GM12865 (cell line): ENCODE measurements at regions not wholly inside any gene's neighbourhood (a gene's known extent, or its start where the extent isn't known, plus 50 kb on each side); places are given as distances from the start of the nearest gene placed in this dataset.

Experiments
- DNase-seq: peaks from one replicate; pipeline ENCODE4 v3.0.0; 2010; ENCODE audit warnings: low read depth
- H3K4me3 ChIP-seq: 2 replicates; pipeline ENCODE4 v1.5.1; 2011; ENCODE audit warnings: mild to moderate bottlenecking, low read depth, low read length, control low read depth
- CTCF ChIP-seq: IDR thresholded peaks from 2 replicates; pipeline ENCODE4 v1.5.1; 2011; ENCODE audit warnings: low read length, control low read depth, low read depth, inconsistent platforms; ENCODE audit not compliant: insufficient read depth; ENCODE audit errors: missing control alignments

DNA sequence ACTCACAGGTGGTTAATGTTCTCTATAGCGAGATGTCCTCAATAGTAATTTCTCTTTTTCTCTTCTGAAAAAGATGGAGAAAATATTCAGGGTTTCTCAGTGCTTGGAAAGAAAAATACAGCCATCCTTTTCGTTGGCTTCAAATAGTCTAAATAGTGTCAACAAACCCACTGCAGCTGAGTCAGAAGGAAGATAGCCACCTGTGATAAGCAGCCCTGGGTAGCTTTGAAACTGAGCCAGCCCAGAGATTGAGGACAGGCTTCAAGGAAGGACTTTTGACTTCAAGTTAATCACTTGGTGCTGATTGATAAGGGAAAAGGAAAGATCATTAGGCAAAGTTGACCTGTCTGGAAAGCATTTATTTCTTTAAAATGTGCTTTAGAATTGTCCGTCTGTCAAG, 78.7 kb upstream of the TYRP1 start:
- no peak for TF ChIP-seq CTCF
- no peak overlapping the region for H3K4me3 ChIP-seq
- no peak for DNase-seq

- no peak for TF ChIP-seq CTCF
- no peak overlapping the region for H3K4me3 ChIP-seq
- no peak for DNase-seq
These were observed 74.2 kb upstream of the TYRP1 start for GRCh38 chr9:12618956-12619355.

DNA sequence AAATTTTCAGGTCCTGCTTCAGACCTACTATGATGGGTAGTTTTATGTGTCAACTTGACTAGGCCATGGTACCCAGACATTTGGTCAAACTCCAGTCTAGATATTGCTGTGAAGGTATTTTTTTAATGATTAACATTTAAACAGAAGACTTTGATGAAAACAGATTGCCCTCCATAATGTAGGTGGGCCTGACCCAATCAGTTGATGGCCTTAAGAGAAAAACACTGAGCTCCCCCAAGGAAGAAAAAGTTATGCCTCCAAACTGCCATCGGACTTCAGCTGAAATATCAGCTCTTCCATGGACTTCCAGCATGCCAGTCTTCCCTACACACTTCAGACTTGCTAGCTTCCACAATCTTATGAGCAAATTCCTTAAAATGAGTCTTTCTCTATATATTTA, 67.3 kb upstream of the TYRP1 start:
- no peak for TF ChIP-seq CTCF

GRCh38 chr9:12627096-12627495, 66.1 kb upstream of the TYRP1 start:
- TF ChIP-seq CTCF = no peak
- H3K4me3 ChIP-seq = no peak overlapping the region
- DNase-seq = no peak

More for the DNA sequence above, 67.3 kb upstream of the TYRP1 start:
- no peak for DNase-seq
- H3K4me3 ChIP-seq = no peak overlapping the region

DNA sequence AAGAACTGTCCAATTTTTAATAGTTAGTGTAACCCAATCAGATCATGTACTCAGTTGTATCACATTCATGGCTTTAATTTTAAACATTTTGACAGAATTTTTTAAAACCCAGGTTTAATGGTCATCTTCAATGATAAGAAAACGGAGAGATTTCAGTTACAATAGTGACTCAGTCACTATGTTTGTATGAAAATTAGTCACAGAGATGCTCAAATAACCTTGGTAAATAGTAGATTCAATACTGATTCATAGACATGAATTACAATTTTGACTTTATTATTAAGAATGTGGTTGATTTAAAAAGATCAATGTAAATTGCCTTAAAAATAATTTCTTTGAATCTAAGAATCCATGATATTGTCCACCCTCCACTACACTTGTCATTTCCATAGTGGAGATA, 64.6 kb upstream of the TYRP1 start:
- TF ChIP-seq CTCF = no peak
- DNase-seq = no peak

GRCh38 chr9:12629067-12629466, 64.1 kb upstream of the TYRP1 start:
- no peak for TF ChIP-seq CTCF
- no peak for DNase-seq

More for the DNA sequence above, 64.6 kb upstream of the TYRP1 start:
- H3K4me3 ChIP-seq = no peak overlapping the region

DNA sequence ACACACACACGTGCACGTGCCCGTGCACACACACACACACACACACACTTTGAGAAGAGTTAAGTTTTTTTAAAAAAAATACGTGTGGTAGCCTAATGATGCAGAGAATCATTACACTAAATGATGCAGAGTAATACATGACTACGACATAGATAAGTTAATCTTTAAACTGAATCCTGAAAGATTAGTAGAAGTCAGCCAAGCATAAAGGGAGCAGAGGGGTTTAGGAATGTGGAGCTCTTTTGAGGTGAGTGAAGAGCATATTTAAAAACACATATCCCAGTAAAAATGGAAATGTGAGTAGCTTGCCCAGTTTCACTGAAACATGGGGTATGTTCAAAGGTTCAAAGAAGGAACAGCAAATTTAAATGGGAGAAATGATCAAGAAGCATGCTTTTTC, 61.3 kb upstream of the TYRP1 start:
- no peak for DNase-seq
- H3K4me3 ChIP-seq = no peak overlapping the region
- no peak for TF ChIP-seq CTCF

More at GRCh38 chr9:12629067-12629466, 64.1 kb upstream of the TYRP1 start:
- no peak overlapping the region for H3K4me3 ChIP-seq
